Kidney epithelial cell (primary cell): ENCODE measurements at regions not wholly inside any gene's neighbourhood (a gene's known extent, or its start where the extent isn't known, plus 50 kb on each side); places are given as distances from the start of the nearest gene placed in this dataset.

Experiments
- DNase-seq: peaks from one replicate; pipeline ENCODE4 v3.0.0-alpha.2; 2010; ENCODE audit warnings: low read depth
- H3K27me3 ChIP-seq: 2 replicates; pipeline ENCODE4 v1.6.0; 2011; ENCODE audit warnings: low read length; ENCODE audit not compliant: control insufficient read depth, insufficient read depth
- H3K36me3 ChIP-seq: 2 replicates; pipeline ENCODE4 v1.5.1; 2011; ENCODE audit warnings: low read length; ENCODE audit not compliant: control insufficient read depth, insufficient read depth
- H3K4me3 ChIP-seq: 2 replicates; pipeline ENCODE4 v1.5.1; 2011; ENCODE audit warnings: low read depth, mild to moderate bottlenecking, control low read depth, low read length
- TF ChIP-seq, protein P1 (sequence below): IDR thresholded peaks from 2 replicates; pipeline ENCODE4 v1.5.1; 2011; ENCODE audit warnings: mild to moderate bottlenecking, moderate library complexity, low read length, control low read depth, inconsistent platforms; ENCODE audit not compliant: insufficient read depth, poor library complexity, severe bottlenecking

DNA sequence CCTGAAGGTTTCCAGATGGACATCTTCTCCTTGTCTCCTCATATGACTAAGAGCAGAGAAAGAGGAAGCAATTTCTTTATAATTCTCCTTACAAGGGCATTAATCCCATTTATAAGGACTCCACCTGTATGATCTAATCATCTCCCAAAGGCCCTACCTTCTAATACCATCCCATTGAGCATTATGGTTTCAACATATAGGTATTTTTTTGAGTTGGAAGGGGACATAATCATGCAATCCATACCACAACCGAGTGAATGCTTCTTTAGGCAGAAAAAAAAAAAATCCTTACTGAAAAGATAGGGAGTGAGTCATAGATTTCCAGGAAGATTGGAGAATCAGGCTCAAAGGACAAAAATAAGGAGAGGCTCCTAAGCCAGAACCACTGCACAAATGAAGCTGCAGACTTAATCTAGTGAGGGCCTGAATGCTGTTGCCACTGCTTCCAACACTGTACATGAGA, 312.5 kb upstream of the HS3ST1 start:
- no peaks in the 10 kb centered on the region for H3K36me3 ChIP-seq
- H3K27me3 ChIP-seq = no peaks in the 10 kb centered on the region
- DNase-seq = no peak
- TF ChIP-seq, protein P1, sequence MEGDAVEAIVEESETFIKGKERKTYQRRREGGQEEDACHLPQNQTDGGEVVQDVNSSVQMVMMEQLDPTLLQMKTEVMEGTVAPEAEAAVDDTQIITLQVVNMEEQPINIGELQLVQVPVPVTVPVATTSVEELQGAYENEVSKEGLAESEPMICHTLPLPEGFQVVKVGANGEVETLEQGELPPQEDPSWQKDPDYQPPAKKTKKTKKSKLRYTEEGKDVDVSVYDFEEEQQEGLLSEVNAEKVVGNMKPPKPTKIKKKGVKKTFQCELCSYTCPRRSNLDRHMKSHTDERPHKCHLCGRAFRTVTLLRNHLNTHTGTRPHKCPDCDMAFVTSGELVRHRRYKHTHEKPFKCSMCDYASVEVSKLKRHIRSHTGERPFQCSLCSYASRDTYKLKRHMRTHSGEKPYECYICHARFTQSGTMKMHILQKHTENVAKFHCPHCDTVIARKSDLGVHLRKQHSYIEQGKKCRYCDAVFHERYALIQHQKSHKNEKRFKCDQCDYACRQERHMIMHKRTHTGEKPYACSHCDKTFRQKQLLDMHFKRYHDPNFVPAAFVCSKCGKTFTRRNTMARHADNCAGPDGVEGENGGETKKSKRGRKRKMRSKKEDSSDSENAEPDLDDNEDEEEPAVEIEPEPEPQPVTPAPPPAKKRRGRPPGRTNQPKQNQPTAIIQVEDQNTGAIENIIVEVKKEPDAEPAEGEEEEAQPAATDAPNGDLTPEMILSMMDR = no peak
- no peak overlapping the region for H3K4me3 ChIP-seq

DNA sequence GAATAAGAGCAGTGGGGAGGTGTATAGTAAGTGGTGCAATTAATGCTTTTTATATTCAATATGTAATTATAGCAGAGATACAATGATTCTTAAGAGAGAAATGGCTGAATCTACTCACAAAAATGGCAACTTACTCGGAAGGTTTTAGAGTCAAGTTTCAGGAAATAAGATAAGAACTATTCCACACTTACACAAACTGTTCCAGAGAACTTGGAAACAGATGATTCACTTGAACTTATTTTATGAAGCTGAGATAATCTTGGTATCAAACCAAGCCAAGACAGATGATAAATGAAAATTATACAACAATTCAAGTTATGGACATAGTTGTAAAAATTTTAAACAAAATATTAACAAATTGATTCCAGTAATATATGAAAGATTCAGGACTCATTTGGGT, 311.3 kb upstream of the HS3ST1 start:
- H3K36me3 ChIP-seq = no peaks in the 10 kb centered on the region
- no peak for DNase-seq
- TF ChIP-seq, protein P1 = no peak
- no peak overlapping the region for H3K4me3 ChIP-seq
- H3K27me3 ChIP-seq = no peaks in the 10 kb centered on the region

DNA sequence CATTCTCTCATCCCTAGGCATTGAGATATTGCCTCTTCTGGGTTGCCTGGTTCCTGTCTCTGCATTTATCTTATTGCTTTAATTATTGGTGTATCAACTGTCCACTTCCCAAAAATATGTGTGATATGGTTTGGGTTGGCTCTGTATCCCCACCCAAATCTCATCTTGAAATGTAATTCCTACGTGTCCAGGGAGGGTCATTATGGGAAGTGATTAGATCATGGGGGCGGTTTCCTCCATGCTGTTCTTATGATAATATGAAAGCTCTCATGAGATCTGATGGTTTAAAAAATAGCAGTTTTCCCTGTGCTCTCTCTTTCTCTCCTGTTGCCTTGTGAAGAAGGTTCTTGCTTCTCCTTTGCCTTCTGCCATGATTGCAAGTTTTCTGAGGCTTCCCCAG, 308.3 kb upstream of the HS3ST1 start:
- TF ChIP-seq, protein P1 = no peak

DNA sequence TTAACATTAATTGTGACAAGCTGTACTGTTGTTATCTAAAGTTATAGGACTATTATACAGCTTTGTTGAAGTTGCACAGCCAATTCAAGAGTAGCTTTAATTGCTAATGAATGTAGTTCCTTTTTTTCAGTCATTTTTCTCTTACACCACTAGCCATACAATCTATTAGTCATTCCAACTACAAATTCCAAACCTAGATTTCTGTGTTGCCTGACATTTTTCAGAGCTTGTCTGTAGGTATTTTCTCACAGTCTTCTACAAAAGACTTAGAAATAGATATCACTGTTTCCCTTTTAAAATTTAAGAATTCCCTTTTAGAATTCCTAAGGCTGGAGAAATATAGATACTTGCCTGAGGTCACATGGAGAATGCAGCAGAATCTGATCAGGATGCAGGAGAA, 307.0 kb upstream of the HS3ST1 start:
- no peak for DNase-seq
- Histone ChIP-seq H3K27me3 (no peaks in the 10 kb centered on the region), H3K4me3 (no peak overlapping the region), H3K36me3 (no peaks in the 10 kb centered on the region)
- TF ChIP-seq, protein P1 = no peak

More for the DNA sequence above, 308.3 kb upstream of the HS3ST1 start:
- no peak overlapping the region for H3K4me3 ChIP-seq
- H3K27me3 ChIP-seq = no peaks in the 10 kb centered on the region
- DNase-seq = no peak
- H3K36me3 ChIP-seq = no peaks in the 10 kb centered on the region

DNA sequence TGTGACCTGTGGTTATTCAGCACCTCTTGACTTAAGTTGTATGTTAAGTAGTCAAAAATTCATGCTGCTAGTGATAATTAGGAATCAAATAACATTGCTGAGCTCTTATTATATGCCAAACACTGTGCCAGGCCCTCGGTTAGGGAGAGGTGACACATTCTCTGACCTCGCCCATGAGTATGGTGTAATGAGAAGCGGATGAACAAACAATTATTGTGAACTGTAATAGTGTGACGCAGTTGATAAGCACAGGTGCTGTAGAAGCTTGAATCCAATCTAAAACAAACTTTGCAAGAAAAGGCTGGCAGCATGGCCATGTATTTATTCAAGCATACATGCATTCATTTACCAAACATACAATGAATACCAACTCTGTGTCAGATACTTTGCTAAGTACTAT, 303.5 kb upstream of the HS3ST1 start:
- Histone ChIP-seq H3K27me3 (no peaks in the 10 kb centered on the region), H3K36me3 (no peaks in the 10 kb centered on the region), H3K4me3 (no peak overlapping the region)
- no peak for DNase-seq
- TF ChIP-seq, protein P1 = no peak

DNA sequence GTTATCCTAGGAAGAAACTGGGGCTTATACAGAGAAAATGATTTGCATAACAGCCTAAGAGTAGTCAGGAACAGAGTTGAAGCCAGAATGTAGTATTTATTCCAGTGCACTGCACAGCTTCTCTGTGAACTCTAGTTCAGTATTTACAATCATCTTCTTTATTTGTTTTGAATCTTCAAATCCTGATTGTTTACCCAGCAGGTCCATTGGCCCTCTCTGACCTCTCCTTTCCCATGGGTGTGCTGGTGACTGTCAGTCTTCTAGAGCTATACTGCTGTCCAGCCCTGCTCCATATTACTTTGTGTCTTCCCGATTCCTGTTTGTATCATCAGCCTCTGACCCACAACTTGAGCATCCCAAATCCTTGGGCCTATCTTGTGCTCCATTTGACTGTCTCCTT, 301.9 kb upstream of the HS3ST1 start:
- Histone ChIP-seq H3K27me3 (no peaks in the 10 kb centered on the region), H3K4me3 (no peak overlapping the region), H3K36me3 (no peaks in the 10 kb centered on the region)
- DNase-seq = no peak
- TF ChIP-seq, protein P1 = no peak
